ENCODE measurements at regions not wholly inside any gene's neighbourhood (a gene's known extent, or its start where the extent isn't known, plus 50 kb on each side); places are given as distances from the start of the nearest gene placed in this dataset.

GRCh38 chr7:114363292-114363691 lies 51.3 kb upstream of the FOXP2 start:
- TF ChIP-seq TAF1 (IDR thresholded peaks at IDR 0.05; ENCODE audit: low read depth, low read length), result no peak
- TF ChIP-seq POLR2AphosphoS5 (IDR thresholded peaks at IDR 0.05; ENCODE audit: low read depth, low read length), result no peak
- no peak for TF ChIP-seq PAX5 (IDR thresholded peaks at IDR 0.05; ENCODE audit: insufficient read depth, low read length, severe bottlenecking)
- no peak for TF ChIP-seq POLR2A (IDR thresholded peaks at IDR 0.05; ENCODE audit: low read depth, low read length)

Data from GM12891 (cell line).